ENCODE measurements at regions not wholly inside any gene's neighbourhood (a gene's known extent, or its start where the extent isn't known, plus 50 kb on each side); places are given as distances from the start of the nearest gene placed in this dataset.
"Not testable (repeated sequence)": the region's sequence is repeated elsewhere in the genome, so short reads cannot be mapped to it uniquely, and the experiment has no call there.

GRCh38 chr13:80022146-80022545 is 318.8 kb downstream of the SPRY2 start:
- DNase-seq: no peak

GRCh38 chr13:80012251-80012650 is 328.7 kb downstream of the SPRY2 start:
- DNase-seq: no peak

GRCh38 chr13:80011448-80012212 is 329.3 kb downstream of the SPRY2 start:
- no peak for DNase-seq

- no peak for DNase-seq
Observed at GRCh38 chr13:80010846-80011245, 330.1 kb downstream of the SPRY2 start.

- no peak for DNase-seq
Observed at GRCh38 chr13:80010286-80010831, 330.6 kb downstream of the SPRY2 start.

- DNase-seq: no peak
Observed at GRCh38 chr13:80009760-80010159, 331.2 kb downstream of the SPRY2 start.

- no peak for DNase-seq
Observed at GRCh38 chr13:80006940-80007339, 334.0 kb downstream of the SPRY2 start.

GRCh38 chr13:80001510-80001842 is 339.4 kb downstream of the SPRY2 start:
- no peak for DNase-seq

- DNase-seq: no peak
Observed at GRCh38 chr13:80000684-80001509, 340.0 kb downstream of the SPRY2 start.

GRCh38 chr13:79999601-80000000 is 341.3 kb downstream of the SPRY2 start:
- no peak for DNase-seq

- no peak for DNase-seq
Observed at GRCh38 chr13:79998381-79998880, 342.5 kb downstream of the SPRY2 start.

GRCh38 chr13:79997244-79997643 is 343.7 kb downstream of the SPRY2 start:
- no peak for DNase-seq

- no peak for DNase-seq
Observed at GRCh38 chr13:79995334-79995733, 345.6 kb downstream of the SPRY2 start.

- no peak for DNase-seq
Observed at GRCh38 chr13:79992111-79992510, 348.8 kb downstream of the SPRY2 start.

GRCh38 chr13:79990048-79990447 is 350.9 kb downstream of the SPRY2 start:
- no peak for DNase-seq

GRCh38 chr13:79989217-79989661 is 351.7 kb downstream of the SPRY2 start:
- no peak for DNase-seq

GRCh38 chr13:79988573-79988972 is 352.4 kb downstream of the SPRY2 start:
- DNase-seq: no peak

- no peak for DNase-seq
Observed at GRCh38 chr13:79987761-79988160, 353.2 kb downstream of the SPRY2 start.

GRCh38 chr13:79987323-79987722 is 353.6 kb downstream of the SPRY2 start:
- no peak for DNase-seq

GRCh38 chr13:79986890-79987289 is 354.0 kb downstream of the SPRY2 start:
- DNase-seq: no peak

GRCh38 chr13:79974935-79975650 is 365.8 kb downstream of the SPRY2 start:
- DNase-seq: not testable (repeated sequence)

- no peak for DNase-seq
Observed at GRCh38 chr13:79973533-79973963, 367.4 kb downstream of the SPRY2 start.

- no peak for DNase-seq
Observed at GRCh38 chr13:79972066-79972569, 368.8 kb downstream of the SPRY2 start.
